GM19025 (cell line): ENCODE measurements at regions not wholly inside any gene's neighbourhood (a gene's known extent, or its start where the extent isn't known, plus 50 kb on each side); places are given as distances from the start of the nearest gene placed in this dataset.

Experiments used
- ATAC-seq: cut with Tn5 transposase; IDR thresholded peaks from one replicate; pipeline ENCODE4 v1.9.1; 2021; ENCODE audit warnings: mild to moderate bottlenecking, low read depth, moderate library complexity; ENCODE audit not compliant: unreplicated experiment

DNA sequence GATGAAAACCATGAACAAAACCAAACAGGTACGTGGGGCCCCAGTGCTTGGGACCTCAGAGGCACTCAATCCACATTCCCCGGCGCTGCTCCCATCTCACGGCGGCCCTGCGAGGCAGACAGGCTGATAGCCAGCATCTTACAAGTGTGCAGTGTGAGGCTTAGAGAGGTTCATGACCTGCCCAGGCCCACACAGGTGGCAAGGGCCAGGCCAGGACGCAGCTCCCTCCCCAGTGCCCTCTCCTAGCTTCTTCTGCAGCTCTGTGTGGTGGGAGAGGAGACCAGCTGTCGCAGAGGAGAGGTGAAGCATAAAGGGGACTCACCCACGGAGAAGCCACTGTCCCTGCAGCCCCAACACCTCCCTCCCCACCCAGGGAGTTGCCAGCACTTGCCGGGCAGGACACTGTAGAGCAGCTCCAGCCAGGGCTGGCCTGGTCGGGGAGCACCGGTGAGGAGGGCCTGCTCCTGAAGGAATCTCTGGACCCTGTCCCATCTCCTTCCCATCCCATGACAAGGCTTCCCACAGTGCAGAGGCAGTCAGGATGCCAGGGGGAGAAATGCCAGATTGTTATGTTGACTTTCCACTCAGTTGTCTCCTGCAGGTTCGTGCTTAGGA is 92.4 kb upstream of the TMEM45B start:
- ATAC-seq, result no peak

DNA sequence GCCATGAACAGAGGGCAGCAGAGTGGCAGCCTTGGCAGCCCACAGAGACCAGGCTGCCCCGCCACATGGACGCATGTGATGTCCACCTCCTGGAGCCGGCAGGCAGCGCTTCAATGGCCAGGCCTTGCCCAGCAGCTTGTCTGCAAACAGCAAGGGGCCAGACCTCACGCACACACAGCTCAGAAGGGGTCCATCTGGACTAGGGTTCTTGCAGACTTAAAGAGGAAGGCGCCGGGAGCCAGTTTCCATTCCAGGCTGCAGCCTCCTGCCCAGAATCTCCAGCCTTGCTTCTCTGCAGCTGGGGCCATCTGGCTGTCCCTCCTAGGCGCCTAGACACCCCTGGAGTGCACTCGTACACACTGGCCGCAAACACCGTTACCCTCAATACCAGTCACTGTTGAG is 91.9 kb upstream of the TMEM45B start:
- ATAC-seq, result no peak

DNA sequence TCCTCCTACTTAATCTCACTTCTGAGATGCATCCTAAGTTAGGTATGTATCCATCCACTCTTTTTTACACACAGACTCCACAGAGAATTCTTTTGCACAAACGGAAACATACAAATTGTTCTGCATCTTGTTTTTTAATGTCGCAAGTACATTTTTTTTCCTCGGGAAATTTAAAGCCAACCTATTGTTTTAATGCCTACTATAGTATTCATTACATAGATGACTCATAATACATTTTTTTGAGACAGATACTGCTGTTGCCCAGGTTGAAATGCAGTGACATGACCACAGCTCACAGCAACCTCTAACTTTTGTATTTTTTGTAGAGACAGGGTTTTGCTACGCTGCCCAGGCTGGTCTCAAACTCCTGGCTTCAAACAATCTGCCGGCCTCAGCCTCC is 90.8 kb upstream of the TMEM45B start:
- no peak for ATAC-seq

DNA sequence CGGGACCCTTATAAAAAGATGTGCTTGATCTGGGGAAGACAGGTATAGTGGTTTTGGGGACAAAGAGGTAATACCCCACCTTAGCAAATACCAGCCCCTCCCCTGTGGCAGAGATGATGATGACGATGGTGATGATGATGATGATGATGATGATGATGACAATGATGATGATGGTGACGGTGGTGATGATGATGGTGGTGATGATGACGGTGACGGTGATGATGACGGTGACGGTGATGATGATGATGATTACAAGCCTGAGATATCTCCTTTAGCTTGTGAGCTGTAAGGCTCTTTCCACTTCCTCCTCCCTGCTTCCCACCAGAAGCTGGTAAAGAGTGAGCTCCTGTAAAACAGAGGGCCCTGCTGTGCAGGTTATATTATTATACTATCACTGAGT is 89.5 kb upstream of the TMEM45B start:
- ATAC-seq, result no peak

DNA sequence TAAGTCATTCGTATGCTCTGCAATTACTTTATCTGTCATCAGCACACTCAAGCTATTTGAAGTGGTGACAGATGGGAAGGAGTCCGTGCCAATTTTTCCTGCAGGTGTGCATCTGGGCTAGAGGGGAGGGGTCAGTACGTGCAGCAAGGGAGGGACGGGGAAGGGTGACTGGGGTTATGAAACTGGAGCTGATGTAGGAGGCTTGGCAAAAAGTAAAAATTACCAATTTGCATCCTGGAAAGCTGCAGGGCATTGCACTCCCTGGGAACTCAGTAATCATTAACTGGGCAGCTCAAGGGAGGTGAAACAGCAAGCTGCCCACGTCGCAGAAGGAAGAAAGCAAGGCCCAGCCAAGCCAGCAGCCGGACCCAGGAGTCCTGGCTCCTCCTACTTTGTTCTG is 87.1 kb upstream of the TMEM45B start:
- no peak for ATAC-seq

DNA sequence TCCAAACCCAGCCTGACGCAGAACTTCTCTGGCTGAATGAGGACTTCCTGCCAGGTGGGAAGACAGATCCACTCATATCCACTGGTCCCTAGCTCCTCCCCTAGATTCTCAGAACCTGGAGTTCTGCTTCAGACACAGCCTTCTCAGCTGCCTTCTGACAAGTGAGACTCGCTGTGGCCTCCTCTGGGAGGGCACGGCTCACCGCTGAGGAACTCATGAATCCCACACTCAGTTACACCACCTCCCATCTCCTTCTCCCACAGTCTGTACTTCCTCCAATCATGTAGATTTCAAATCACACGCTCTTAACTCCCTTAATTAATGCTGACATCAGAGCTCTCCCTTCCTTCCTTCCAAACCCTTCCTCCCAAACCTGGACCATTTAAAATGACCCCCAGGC is 86.4 kb upstream of the TMEM45B start:
- no peak for ATAC-seq

DNA sequence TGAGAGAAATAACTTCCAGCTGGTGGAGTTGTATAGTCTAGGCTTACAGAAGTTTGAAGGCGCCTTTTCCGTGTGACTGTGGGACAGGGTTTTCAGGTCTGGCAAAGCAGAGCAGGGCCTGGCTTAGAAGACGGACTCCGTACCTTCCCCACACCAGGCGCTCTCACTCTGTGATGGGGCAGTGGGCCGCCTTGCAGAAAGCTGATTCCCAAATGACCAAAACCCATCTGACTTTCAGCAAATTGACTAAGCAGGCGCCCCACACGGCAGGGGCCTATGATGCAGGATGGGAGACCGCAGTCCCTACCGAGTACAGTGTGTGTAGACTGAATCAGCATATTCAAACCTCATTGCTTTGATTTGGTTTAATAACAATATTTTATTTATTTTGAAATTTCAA is 85.8 kb upstream of the TMEM45B start:
- no peak for ATAC-seq

DNA sequence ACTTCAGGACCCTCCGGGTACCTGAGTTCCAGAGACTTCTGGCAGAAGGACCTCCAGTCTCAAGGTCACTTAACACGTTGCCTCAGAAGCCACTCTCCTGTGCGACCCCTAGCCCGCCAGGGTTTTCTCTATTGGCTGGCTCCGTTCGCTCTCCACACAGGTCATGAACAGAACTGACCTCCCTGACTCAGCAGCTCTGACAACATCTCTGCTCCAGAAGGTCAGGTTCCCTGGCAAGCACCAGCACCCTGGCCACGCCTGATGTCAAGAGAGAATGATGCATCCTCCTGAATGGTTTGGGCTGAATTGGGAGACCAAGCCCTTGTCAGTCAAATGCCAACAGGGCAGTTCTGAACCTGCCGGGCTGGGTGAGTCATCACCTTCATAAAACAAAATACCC is 84.3 kb upstream of the TMEM45B start:
- ATAC-seq, result no peak

DNA sequence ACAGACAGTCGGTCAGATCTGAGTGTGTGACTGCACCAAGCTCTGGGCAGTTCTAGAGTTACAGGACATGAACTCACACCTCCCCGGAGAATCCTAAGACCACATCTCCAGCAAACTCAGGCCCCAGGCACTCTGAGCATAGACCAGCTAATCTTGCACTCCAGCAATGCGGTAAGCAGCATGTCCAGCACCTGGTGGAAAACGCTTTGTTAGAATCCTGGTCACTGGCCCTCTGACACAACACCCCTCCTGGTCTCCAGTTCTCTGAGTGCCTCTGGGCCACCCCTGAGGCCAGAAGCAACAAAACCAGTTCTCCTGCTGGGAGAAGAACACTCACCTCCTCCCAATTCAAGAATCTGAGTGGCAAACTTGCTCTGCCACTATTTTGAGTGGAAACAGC is 82.7 kb upstream of the TMEM45B start:
- no peak for ATAC-seq

DNA sequence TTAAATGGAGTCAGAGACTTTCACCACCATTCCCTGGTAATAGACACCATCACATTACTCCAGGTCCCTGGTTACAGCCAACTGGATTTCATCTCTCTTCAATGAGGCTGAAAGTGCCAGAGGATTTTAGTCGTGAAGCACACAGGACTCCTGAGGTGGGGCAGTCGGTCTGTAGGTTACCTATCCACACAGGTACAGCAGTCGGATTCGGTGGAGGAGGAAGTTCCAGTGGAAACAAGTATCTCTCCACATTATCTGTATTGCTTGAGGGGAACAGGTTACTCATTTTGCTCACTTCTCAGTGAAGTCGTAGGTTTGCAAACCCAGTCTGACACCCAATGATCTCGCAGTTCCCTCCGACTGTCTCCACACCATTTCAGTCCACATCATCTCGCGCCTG is 82.3 kb upstream of the TMEM45B start:
- ATAC-seq, result no peak

DNA sequence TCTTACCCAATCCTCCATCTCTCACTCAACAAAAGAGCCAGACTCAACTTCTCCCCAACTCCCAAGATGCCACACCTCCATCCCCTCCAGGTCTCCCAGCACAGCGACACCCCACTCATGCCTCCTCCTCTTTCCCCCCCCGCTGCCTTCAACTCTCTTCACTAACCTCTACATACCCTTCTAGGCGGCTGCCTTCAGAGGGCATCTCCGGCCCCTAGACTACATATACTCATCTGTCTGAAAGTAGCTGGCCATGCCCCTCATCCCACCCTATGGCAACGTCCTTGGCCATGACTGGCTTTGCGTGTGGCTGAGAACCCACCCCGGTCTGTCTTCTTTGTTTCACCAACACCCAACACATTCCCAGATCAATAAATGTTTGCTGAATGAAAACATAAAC is 81.7 kb upstream of the TMEM45B start:
- ATAC-seq, result no peak

DNA sequence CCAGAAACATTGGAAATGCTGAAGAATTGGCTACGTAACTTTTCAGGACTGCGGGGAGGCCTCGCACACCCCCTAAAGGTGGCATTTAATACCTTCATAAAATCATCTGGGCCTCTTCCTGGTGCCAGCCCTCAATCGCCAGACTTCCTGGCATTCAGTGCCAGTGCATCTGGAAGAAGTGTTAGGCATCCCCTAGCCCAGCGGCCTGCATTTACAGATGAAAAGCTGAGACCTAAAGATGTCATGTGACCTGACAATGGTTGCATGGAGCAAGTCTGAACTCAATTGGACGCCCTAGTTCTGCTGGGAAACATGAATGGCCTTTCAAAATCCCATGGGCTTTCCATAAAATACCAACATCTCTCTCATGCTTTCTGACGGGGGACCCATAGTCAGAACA is 81.0 kb upstream of the TMEM45B start:
- ATAC-seq, result no peak

DNA sequence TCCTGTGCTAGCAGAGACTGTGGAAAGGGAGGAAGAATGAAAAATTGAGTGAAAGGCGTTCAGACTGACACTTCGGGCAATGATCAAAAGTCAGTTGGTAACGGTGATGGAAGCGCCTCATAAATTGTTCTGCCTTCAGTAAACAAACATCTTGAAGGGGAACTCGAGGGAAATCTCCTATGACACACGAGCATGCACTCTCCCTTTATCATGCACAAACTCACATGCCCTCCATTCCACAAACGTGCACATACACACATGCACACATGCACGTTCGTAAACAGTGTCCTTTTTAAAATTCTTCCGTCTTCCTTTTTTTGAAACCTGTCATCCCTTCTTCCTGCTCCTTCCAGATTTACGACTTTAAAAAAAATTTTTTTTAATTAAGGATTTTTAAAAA is 77.8 kb upstream of the TMEM45B start:
- no peak for ATAC-seq

DNA sequence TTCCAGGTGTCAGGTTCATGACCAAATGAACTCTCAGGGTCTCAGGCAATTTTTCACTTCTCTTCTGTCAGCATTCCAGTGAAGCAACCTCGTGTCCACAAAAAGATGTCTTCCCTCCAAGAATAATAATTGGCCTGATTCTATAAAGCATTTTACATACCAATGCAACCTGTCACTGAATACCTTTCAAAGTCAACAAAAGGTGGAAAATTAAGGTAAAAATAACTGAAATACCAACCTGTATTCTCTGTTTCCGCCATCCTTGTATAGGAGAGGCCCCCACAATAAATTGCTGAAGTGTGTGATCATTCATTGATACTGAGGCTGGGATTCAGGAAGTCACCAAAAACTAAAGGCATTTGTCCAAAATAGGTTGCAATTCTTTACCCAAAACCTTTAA is 77.4 kb upstream of the TMEM45B start:
- ATAC-seq, result no peak

DNA sequence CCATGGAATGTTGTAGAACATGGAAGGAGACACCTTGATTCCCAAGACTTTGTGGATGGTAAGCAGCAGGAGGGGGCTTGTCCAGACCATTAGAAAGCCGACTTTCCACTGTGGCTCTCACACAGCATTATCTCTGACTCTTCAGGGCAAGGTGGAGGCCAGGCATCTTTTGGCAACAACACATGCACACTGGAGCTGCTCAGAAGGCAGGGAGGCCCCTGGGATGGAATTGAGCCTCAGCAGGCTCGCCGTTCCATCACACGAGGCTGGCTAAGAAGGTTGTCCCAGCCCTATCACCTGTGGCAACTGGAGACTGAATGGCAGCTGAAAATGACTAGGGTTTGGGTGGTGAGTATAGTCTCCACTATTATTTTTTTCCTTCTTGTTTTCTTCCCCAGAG is 76.3 kb upstream of the TMEM45B start:
- no peak for ATAC-seq

DNA sequence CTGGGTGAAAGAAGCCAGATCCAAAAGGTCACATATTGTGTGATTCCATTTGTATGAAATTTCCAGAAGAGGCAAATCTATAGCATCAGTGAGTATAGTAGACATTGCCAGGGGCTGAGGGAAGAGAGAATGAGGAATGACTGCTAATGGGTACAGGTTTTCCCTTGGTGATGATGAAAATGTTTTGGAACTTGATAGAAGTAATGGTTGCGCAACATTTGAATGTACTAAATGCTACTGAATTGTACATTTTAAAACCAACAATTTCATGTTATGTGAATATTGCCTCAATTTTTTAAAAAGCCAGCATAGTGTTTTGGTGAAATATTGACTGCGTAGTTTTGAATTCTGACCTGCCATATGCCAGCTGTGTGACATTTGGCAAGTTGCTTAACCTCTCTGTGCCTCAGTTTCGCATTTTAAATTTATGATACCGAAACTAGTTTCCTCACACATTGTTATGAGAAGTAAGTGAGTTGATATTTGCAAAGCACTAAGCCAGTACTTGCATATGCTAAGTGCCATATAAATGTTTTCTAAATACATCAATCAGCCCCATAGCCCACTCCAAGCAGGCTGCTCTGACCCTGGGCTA is 75.4 kb upstream of the TMEM45B start:
- ATAC-seq, result no peak

DNA sequence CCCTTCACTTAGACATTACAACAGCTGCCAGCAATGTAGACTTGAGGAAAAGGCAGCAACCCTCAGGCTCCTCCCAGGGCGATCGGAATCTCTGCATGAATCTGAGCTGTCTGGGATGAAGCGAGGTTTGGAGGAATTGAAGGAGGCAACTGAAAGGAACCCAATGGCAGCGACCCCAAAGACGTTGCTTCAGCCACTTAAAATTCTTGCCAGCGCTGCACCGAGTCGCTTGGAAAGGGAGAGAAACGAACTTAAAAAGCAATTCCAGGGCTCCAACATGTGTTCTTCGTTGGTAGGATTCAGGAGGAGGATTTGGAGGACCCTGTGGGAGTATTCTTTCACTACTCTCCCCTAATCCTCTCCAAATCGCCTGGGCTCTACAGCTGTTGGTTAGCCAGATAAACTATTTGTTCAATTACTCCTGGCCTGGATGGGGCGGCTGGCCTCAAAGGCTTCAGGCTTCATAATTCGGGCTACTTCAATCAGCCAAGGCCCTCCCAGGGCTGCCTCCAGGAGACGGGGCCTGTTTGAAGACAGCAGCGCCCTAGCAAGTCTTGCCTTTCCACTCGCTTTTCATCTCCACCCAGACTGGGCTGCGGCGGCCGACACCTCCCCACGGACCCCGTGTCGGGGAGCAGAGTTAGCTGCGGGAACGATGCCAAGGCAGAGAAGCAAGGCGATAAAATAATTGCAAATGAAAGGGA is 72.4 kb upstream of the TMEM45B start:
- no peak for ATAC-seq

DNA sequence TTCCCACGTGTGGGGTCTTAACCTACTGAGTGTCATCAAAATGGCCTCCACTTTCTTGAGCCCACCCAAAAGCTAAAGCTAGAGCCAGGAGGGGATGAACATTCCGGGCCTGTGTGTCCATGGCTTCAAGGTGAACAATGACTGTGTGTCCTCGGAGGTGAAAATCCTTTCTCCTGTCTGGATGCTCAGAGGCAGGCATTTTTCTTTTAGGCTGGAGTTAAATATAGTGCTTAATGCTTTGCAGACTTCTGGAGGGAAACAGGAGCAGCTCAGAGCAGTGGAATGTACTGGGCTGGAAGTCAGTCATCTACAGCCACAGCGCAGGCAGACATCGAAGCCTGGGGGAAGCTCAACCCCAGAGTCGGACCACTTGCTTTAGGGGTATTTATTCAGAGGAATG is 68.6 kb upstream of the TMEM45B start:
- no peak for ATAC-seq

DNA sequence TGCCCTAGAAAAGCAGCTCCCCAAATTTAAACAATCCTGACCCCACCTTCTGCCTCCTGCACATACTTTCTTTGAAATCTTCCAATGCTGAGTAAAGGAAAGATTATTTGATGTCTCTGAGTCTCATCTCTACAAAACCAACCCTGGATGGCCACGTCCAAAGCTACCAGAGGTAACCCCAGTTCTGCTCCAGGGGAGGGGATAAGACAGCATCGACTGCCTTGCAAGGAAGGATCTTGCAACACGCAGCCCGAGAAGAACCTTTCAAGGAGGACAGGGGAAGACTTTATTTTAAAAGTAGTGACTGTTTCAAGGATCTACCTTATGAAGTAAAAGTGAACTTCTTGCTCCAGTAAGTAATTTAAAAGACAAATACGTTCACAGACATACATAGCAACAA is 66.5 kb upstream of the TMEM45B start:
- ATAC-seq, result no peak

DNA sequence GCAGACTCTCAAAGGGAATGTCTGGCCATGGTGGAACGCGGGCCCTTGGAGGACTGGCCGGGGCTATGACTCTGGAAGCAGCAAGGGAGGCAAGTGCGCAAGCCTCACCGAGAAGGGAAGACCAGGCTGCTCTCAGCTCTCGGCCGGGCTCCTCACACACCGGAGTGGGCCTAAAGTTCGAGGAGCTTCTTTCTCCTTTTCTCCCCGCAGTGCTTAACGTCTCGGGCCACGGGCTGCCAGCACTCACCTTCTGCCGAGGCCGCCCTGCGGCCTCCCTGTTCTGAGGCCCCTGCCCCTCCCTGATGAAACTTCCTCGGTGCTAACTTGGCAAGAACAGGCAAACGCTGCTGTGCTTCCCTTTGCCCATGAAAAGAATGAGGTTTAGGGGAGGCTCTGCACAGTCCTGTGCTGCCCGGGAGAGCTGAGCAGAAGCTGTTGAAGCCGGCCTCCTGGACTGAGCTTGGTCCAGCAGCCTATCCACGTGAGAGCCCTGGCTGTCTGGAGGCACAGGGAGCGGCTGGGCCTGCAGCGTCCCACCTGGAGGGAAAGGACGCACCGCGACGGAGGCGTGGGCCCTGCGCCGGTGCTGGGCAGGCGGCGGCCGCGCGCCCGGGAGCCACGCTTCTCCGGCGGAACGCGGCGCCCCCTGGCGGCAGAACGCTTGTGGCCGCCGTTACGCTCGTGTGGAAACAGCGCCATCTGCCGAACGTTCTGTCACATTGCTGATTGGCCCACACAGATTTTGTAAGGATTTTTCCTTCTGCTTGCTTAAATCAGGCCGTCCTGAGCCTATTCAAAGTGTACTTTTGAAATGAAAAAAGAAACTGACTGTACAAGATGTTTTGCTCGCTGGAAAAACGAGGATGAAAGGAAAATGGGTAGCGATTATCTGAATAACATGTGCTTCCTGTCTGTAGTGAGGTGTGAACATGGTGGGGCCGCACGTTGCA is 65.0 kb upstream of the TMEM45B start:
- ATAC-seq, result peak; percentile 69

DNA sequence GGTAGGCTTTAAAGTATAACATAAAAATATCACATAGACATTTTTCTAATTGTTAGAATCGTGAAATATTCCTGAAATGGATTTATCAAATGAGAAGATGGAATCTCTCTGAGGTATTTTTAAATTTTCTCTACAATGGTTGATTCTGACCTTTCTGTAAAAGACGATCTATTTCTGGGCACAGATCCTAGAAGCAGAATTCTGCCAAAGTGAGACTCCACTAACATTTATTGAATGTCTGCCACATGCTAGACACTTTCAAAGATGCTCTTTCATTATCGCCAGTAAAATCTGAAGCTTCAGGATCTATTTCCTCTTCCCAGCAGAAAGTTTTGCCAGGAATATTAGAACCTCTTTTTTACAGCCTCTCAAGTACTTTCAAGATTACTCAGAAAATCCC is 64.1 kb upstream of the TMEM45B start:
- ATAC-seq, result no peak
